ENCODE measurements at regions not wholly inside any gene's neighbourhood (a gene's known extent, or its start where the extent isn't known, plus 50 kb on each side); places are given as distances from the start of the nearest gene placed in this dataset.

GRCh38 chr2:38159597-38159996 is 83.6 kb upstream of the CYP1B1 start:
- no peak for TF ChIP-seq SP1 (IDR thresholded peaks at IDR 0.05)
- no peak for TF ChIP-seq SUZ12 (IDR thresholded peaks at IDR 0.05)
- TF ChIP-seq ELF4 (IDR thresholded peaks at IDR 0.05): no peak
- TF ChIP-seq TARDBP (IDR thresholded peaks at IDR 0.05): no peak
- no peak for TF ChIP-seq L3MBTL2 (conservative IDR thresholded peaks at IDR 0.05)
- TF ChIP-seq BHLHE40 (IDR thresholded peaks at IDR 0.05; ENCODE audit: borderline replicate concordance): no peak
- TF ChIP-seq FOXM1 (IDR thresholded peaks at IDR 0.05; ENCODE audit: borderline replicate concordance): no peak
- TF ChIP-seq ZNF384 (IDR thresholded peaks at IDR 0.05): no peak
- TF ChIP-seq CTBP1 (IDR thresholded peaks at IDR 0.05; ENCODE audit: borderline replicate concordance): no peak

Measured in HEK293T (cell line).